Right lobe of liver (tissue), 6 donors: ENCODE measurements at regions not wholly inside any gene's neighbourhood (a gene's known extent, or its start where the extent isn't known, plus 50 kb on each side); places are given as distances from the start of the nearest gene placed in this dataset.
A peak's percentile ranks its signal among the peaks of the same experiment; 100 is the strongest.

ENCODE experiments used
- ATAC-seq, 4 donors: fragments of 200-7000 bp; cut with Tn5 transposase; one replicate each; pipeline ENCODE4 v1.9.1; 2020; ENCODE audit warnings: mild to moderate bottlenecking in 4 of 4, moderate library complexity in 4 of 4
- DNase-seq, 3 donors: peaks; one replicate each; pipeline ENCODE4 v3.0.0-alpha.2; 2020
- H3K27ac ChIP-seq, 3 donors: fragments of 200-600 bp; one replicate each; pipeline ENCODE4 v1.8.0; 2022
- H3K27me3 ChIP-seq, 2 donors: fragments of 200-600 bp; one replicate each; pipeline ENCODE4 v1.8.0; 2022
- H3K36me3 ChIP-seq, 4 donors: fragments of 200-600 bp; sonication (generic) in 1 of 4; one replicate each; pipeline versions ENCODE4 v1.5.1 to v1.8.0; 2017 to 2022; ENCODE audit warnings: control low read depth in 1 of 4
- H3K4me1 ChIP-seq, 4 donors: fragments of 200-600 bp; sonication (generic) in 1 of 4; one replicate each; pipeline versions ENCODE4 v1.5.1 to v1.8.0; 2017 to 2022; ENCODE audit warnings: control low read depth in 1 of 4
- H3K4me3 ChIP-seq, 3 donors: fragments of 200-600 bp; one replicate each; pipeline ENCODE4 v1.8.0; 2022
- H3K9me3 ChIP-seq, 4 donors: fragments of 200-600 bp; sonication (generic) in 1 of 4; one replicate each; pipeline versions ENCODE4 v1.5.1 to v1.8.0; 2017 to 2022; ENCODE audit warnings: control low read depth in 1 of 4
- POLR2A ChIP-seq: fragments of 450-650 bp; IDR thresholded peaks from one replicate; pipeline ENCODE4 v1.6.1; 2017; ENCODE audit warnings: antibody characterized with exemption, mild to moderate bottlenecking
- WGBS: methylation state at CpG from one replicate; pipeline ENCODE4 v1.1.6; 2018; ENCODE audit warnings: low coverage, low lambda C conversion rate; ENCODE audit not compliant: insufficient coverage; ENCODE audit errors: missing lambda C conversion rate; 5-methylcytosine and 5-hydroxymethylcytosine counted together
- intact Hi-C, 2 donors: fragments of 100-400 bp; cut with DNase I; formaldehyde crosslinking; loops; one replicate each; pipeline versions ENCODE4 v1.11.2 to v1.14.1; 2022
- TF ChIP-seq, protein P1 (sequence below), 4 donors: fragments of 200-600 bp in 3 of 4; fragments of 450-650 bp in 1 of 4; IDR thresholded peaks; one replicate each; pipeline versions ENCODE4 v1.5.1 to v1.8.0; 2016 to 2022; ENCODE audit warnings: antibody characterized with exemption in 4 of 4, mild to moderate bottlenecking in 2 of 4
- donor health status: DM: no; HTN: yes; CAD: no.
- donor health status: DM: no; HTN: no; CAD: no.
- donor health status: DM: no; HTN: no; CAD: no.
- donor health status: DM: no; HTN: yes; CAD: no.
- donor health status: DM: no; HTN: yes; CAD: no.

DNA sequence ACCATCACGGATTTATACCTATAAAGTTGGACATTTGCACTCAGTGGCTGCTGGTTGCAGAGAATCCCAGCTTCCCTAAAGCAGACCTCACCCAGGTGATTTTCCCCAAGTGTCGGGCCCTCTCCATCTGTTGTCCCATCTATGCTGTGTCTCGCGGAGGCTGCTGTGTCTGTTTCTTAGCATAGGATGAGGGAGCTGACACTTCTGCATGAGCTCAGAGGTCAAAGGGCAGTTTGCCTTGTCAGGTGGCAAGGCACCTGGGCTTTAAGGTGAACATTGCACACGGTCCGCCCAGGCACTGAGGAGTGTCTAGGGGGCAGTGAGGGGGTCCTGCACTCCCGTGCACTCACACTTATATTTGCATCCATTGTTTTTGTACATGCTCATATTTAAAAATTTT is 151.6 kb downstream of the ZIC5 start:
- TF ChIP-seq POLR2A: no peak
- TF ChIP-seq, protein P1, sequence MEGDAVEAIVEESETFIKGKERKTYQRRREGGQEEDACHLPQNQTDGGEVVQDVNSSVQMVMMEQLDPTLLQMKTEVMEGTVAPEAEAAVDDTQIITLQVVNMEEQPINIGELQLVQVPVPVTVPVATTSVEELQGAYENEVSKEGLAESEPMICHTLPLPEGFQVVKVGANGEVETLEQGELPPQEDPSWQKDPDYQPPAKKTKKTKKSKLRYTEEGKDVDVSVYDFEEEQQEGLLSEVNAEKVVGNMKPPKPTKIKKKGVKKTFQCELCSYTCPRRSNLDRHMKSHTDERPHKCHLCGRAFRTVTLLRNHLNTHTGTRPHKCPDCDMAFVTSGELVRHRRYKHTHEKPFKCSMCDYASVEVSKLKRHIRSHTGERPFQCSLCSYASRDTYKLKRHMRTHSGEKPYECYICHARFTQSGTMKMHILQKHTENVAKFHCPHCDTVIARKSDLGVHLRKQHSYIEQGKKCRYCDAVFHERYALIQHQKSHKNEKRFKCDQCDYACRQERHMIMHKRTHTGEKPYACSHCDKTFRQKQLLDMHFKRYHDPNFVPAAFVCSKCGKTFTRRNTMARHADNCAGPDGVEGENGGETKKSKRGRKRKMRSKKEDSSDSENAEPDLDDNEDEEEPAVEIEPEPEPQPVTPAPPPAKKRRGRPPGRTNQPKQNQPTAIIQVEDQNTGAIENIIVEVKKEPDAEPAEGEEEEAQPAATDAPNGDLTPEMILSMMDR (IDR thresholded peaks at IDR 0.05): no peak
- peak; percentile 30 to 63 (median 40) for ATAC-seq
- WGBS: 74% methylated on average over 7 of the region's 7 CpGs

DNA sequence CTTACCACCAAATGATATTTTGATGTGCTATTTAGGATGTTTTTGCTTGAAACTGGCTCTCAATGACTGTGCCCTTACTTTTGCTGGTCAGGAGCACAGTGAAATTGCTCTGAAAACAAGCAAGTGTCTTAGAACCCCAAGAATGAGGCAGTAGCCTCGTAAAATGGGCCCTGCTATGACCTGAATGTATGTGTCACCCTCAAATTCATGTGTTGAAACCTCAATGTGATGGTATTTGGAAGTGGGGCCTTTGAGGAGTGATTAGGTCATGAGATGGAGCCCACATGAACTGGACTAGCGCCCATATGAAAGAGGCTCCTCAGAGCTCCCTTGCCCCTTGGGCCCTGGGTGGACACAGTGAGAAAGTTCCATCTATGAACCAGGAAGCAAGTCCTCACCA is 155.2 kb downstream of the ZIC5 start:
- H3K4me1 ChIP-seq: peaks cover 0 to 20% (median 5%) of the 10 kb centered on the region in 4 donors
- TF ChIP-seq, protein P1 (IDR thresholded peaks at IDR 0.05): no peak
- TF ChIP-seq POLR2A: no peak
- intact Hi-C loops: no loop called here
- no peaks in the 10 kb centered on the region for H3K27me3 ChIP-seq
- no peak overlapping the region for H3K4me3 ChIP-seq
- DNase-seq (no peak), ATAC-seq (no peak)
- no peak overlapping the region for H3K27ac ChIP-seq
- 86% methylated on average over 1 of the region's 2 CpGs for WGBS
- no peaks in the 10 kb centered on the region for H3K9me3 ChIP-seq
- no peaks in the 10 kb centered on the region for H3K36me3 ChIP-seq

More for the DNA sequence above, 151.6 kb downstream of the ZIC5 start:
- Histone ChIP-seq H3K9me3 (no peaks in the 10 kb centered on the region), H3K36me3 (no peaks in the 10 kb centered on the region), H3K4me3 (no peak overlapping the region), H3K4me1 (peaks cover 0 to 9% (median 0%) of the 10 kb centered on the region in 4 donors), H3K27ac (no peak overlapping the region), H3K27me3 (no peaks in the 10 kb centered on the region)
- no peak for DNase-seq
- intact Hi-C loops: no loop called here

DNA sequence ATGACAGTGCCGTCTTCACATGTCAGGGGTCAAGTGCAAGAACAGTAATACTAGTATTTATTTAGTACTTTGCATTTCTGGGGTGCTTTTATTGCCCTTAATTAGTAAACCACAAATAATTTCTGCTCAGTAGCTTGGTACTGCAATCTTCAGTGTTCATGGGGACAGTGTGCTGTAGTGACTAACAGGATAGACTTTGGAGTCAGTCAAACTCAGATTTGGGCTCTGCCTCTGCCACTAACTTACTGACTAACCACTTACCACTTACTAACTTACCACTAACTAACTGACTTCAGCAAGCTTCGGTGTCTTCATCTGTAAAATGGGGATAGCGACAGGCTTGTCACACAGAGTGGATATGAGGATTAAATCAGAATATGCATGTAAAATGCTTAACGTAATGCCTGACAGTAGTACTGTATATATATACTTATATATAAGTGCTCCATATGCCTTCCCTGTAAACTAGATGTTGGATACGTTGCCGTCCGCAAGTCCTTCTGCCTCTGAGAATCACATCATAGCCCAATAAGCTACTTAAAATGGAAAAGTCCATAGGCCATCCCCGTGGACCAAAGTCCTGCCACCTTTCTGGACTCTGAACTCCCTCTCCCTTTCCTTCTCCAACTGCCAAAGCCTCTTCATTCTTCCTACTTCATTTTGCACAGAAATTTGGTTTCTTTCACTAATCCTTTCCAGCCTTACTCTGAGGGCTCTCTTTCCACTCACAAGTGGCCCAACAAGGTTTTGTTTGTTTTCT is 158.1 kb downstream of the ZIC5 start:
- 80% methylated on average over 6 of the region's 8 CpGs for WGBS
- intact Hi-C loops: no loop called here
- Histone ChIP-seq H3K4me3 (no peak overlapping the region), H3K4me1 (peaks cover 0 to 33% (median 13%) of the 10 kb centered on the region in 4 donors), H3K27ac (no peak overlapping the region), H3K27me3 (no peaks in the 10 kb centered on the region), H3K9me3 (no peaks in the 10 kb centered on the region), H3K36me3 (no peaks in the 10 kb centered on the region)
- peak in 1 of 4 donors; percentile 9 for ATAC-seq
- TF ChIP-seq POLR2A: no peak
- TF ChIP-seq, protein P1 (IDR thresholded peaks at IDR 0.05): no peak
- no peak for DNase-seq

DNA sequence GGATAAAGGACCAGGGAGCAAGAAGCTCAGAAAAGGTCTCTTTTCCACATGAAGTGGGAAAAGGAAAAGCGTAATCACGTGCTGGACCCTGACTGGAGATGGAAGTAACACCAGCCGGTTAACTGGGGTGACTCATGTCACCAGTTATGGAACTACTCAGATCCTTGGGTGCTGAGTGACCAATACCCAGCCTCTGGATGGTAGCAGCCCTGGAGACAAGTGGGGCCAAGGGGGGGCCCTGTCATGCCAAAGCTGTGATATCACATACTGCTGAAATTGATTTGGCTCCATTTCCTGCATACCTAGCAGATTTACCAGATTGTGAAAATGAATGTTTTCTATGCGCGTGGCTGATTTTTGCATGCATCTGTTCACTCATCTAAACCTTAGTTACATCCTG is 158.9 kb downstream of the ZIC5 start:
- no peak overlapping the region for H3K27ac ChIP-seq
- no peaks in the 10 kb centered on the region for H3K36me3 ChIP-seq
- H3K4me3 ChIP-seq: no peak overlapping the region
- intact Hi-C loops: no loop called here
- WGBS: 69% methylated on average over 5 of the region's 5 CpGs
- peaks cover 0 to 33% (median 13%) of the 10 kb centered on the region in 4 donors for H3K4me1 ChIP-seq
- ATAC-seq (peak in 1 of 4 donors; percentile 54), DNase-seq (no peak)
- H3K27me3 ChIP-seq: no peaks in the 10 kb centered on the region
- no peaks in the 10 kb centered on the region for H3K9me3 ChIP-seq
- TF ChIP-seq, protein P1 (IDR thresholded peaks at IDR 0.05): no peak
- TF ChIP-seq POLR2A: no peak
